Hematopoietic multipotent progenitor cell treated with erythropoietin and hydrocortisone succinate and interleukin-3 and kit ligand, for 4 days (in vitro differentiated cells): ENCODE measurements at regions not wholly inside any gene's neighbourhood (a gene's known extent, or its start where the extent isn't known, plus 50 kb on each side); places are given as distances from the start of the nearest gene placed in this dataset.

Experiments
- DNase-seq: peaks from one replicate; pipeline ENCODE4 v3.0.0-alpha.2; 2015

DNA sequence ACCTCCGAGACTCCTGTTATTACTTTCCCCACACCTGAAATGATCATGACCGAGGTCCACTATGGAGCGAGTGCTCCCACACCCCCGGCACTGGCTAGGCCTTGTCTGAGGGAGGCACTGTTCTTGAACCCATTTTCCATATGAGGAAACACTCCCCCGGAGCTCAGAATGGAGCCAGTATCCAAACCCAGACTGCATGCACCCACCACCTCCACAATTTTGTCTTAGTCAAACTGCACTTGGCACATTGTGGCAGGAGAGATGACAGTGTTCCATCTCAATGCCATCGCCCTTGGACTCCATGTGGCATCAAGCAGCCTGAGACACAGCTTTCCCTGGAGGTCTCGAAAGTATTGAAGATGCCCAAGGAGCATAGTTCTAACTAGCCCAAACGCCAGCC lies 154.1 kb downstream of the NUP210 start:
- DNase-seq = no peak

- no peak for DNase-seq
These were observed 154.6 kb downstream of the NUP210 start for GRCh38 chr3:13265507-13265906.

DNA sequence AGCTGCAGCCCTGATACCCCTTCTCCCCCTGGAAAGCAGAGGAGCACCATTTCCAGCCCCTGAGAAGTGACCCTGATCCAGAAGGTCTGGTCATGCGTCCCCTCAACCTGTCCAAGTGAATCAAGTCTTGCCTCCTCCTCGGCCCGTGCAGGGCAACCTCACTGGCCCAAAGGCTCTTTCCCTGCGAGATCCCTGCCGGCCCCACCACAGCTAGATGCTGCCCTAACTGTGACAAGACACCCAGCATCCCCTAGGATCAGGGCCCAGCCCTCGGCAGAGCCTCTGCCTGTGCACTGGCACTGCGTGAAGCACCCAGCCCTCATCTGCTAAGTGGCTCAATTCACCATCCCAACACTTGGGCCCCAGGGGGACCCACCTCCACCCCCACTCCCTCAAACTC lies 155.1 kb downstream of the NUP210 start:
- DNase-seq = no peak

DNA sequence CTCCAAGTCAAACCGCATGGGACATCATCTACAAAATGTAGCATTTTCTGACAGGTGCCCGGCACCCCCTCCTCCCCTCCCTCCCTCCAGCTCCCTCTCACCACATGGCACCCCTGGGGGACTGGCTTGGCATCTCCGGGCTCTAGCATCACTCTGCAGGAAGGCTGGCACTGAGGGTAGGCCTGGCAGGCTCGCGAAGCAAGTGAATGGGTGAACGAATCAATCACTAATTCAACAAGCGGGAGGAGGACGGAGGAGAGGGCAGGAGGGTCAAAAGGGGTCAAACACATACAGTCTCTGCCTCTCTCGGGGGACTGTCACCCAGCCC lies 155.7 kb downstream of the NUP210 start:
- DNase-seq = no peak

DNA sequence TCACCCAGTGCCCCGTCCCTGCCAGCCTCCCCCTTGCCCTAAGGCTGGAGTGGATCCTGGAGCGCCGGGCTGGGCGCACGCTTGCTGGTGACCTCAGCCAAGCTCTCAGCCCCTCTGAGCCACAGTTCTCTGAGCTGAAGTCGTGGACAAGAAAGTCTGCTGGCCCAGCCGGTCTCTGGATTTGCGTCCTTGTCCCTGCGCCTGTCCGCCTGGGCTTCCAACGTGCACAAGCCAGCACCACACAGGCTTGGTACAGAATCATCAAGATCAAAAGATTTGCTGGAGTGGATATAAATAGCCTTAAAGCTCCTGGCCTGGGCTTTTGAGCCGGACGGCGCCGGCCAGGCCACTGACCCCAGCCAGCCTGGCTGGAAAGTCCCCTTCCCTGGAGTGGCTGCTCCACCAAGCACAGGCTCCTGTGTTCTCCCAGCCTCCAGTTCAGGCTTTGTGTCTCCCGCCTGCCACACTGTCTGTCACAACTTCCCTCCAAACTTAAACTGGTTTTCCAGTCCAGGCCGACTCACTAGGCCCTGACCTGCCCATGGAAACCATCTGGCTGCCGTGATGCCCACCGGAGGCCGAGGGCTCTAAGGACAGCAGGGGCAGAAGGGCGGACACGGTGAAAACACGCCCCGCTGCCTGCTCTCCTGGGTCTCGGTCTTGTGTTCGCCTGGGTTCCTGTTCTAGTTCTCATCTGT lies 156.2 kb downstream of the NUP210 start:
- DNase-seq = no peak

DNA sequence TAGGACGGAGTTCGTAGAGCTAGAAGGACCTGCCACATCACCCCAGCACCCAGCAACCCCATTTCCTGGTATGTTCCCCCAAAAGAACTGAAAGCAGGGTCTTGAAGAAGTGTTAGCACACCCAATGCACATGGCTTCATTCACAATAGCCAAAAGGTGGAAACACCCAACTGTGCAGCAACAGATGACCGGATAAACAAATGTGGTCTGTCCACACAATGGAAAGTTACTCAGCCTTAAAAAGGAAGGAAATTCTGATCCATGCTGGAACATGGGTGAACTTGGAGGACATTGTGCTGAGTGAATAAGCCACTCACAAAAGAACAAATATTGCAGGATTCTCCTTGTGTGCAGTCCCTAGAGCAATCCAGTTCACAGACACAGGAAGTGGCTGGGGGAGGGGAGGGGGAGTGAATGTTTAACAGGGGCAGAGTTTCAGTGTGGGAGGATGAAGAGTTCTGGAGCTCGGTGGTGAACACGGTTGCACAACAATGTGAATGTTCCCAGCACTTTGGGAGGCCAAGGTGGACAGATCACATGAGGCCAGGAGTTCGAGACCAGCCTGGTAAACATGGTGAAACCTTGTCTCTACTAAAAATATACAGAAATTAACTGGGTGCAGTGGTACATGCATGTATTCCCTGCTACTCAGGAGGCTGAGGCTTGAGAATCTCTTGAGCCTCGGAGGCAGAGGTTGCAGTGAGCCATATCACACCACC lies 157.5 kb downstream of the NUP210 start:
- DNase-seq = no peak

DNA sequence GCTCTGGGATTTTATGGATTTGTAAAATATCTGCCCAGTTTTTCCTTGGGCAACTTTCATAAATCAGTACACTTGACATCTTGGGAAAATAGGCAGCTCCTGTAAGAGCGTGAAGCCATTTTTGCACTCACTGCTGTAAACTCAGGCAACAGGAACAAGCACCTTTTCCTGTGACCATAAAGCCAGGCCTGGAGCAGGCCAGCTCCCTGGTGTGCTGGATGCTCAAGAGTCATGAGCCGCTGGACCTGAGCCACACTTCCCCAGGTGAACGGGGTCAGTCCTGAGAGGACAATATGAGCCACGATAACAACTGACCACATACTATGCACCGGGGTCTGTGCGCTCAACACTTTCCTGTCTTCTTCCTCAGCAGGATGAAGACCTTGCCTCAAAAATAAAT lies 158.2 kb downstream of the NUP210 start:
- no peak for DNase-seq

GRCh38 chr3:13261104-13261830 lies 158.9 kb downstream of the NUP210 start:
- DNase-seq = no peak

DNA sequence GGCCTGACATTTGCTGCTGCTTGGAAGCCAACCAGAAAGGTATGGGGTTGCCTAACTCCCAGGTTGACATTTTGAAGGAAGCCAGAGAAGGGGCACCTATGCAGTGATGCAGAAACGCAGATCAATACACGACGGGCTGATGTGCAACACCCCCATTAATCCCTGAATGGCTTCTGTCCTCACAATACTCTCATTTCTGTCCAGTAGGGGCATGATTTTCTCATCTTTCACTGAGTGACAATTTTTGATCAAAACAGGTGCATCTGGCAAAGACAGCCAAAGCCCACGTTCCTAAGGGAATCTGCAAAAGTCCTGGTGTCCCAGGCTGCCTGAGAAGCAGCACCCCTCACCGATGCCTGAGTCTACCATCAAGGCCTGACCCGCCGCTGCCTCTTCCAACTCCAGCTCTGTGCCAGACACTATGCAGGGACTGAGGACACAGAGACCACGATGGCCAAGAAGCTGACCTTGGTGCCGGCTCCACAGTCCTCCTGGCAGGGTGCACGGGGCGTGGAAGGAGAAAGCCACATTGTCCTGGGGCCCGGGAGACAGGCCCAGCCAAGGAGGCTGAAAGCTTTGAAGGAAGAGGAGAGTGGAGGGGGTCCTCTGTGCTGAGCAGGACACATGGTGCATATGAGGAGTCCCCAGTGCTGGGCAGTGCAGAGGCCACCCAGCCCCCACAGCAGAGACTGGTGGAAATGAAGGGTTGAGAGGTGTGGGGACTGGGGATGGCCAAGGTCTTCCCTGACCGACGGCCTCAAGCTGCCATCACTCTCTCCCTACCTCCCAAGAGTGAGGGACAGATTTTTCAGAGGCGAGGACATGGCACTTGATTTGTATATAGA lies 159.6 kb downstream of the NUP210 start:
- DNase-seq = no peak

DNA sequence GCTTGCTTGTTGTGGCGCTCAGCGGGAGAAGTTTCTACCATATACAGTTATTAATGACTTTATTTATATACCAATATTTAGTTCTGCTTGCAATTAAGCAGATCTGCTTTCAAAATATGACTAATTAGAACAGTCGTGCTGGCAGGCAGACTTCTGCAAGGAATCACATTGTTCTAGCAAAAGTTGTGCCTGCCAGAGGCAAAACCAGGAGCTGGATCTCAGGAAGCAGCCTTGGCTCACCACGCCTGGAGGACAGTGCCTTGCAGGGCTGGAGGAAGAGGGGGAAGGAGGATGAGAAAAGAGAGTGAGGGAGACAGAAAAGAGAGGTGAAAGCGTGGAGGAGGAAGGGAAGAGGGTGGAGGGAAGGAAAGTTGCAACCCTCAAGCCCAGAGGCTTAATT lies 160.3 kb downstream of the NUP210 start:
- no peak for DNase-seq

- no peak for DNase-seq
These were observed 161.1 kb downstream of the NUP210 start for GRCh38 chr3:13258986-13259514.

- no peak for DNase-seq
These were observed 161.8 kb downstream of the NUP210 start for GRCh38 chr3:13258280-13258679.

GRCh38 chr3:13257666-13258065 lies 162.5 kb downstream of the NUP210 start:
- no peak for DNase-seq

GRCh38 chr3:13256845-13257244 lies 163.3 kb downstream of the NUP210 start:
- DNase-seq = no peak

GRCh38 chr3:13254028-13254951 lies 165.8 kb downstream of the NUP210 start:
- no peak for DNase-seq

DNA sequence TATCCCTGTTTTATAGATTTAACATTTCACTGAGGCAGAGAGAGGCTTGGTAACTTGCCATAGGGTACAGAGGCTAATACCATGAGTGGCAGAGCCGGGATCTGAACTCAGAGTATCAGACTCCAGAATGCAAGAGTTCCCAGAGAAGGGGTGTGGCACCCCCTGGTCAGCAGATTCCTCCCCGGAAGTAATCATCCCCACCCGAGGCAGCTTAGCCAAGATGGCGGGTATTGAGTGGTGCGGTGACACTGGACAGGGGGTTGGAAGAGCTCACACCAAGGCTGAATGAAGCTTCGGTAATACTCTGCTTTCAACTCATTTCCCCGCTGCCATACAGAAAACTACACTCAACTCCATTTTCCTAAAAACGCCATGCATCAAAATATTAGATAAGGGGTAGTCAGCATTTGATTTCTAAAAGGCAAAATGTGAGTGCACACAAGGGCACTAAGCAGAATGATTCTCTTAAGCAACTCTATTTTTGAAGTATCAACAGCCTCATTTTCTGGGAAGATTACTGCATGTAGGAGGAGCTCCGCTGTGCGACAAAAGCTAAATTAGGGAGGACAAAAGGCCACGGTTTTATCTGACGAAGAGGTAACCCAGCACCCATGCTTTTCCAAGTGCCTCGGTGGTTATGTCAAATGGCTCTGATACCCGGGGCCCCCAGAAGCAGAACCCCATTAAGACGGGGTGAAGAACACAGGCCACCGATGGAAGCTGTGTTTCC lies 166.7 kb downstream of the NUP210 start:
- DNase-seq = no peak

- DNase-seq = no peak
These were observed 167.9 kb downstream of the NUP210 start for GRCh38 chr3:13252207-13252606.

DNA sequence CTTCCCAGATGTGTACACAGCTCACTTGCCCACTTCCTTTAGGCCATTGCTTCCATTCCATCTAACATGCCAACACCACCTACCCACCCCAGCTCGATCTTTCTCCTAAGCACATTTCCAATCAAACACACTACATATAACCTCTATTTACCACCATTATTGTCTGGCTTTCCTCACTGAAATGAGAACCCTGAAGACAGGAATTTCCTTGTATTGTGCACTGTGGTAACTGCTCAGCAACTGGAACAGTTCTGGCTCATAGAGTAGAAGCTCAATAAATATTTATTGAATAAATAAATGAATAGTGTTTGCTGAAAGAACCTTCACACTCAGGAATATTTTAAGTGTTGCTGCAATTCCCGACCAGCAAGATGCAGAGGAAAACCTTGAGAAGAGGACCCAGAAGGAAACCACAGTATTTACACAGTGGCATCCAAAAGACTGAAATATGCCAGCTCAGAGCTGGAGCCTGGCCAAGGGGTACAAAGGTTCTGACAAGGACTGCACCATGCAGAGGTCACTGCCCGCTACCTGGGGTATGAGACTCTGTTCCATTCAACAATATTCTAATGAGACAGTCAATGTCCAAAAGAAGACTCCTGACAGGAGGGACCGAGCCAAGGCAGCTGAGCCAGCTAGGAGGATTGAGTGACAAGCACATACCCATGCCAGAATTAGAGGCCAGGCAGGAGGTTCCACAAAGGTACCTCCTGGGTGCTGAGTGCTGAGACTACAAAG lies 168.8 kb downstream of the NUP210 start:
- no peak for DNase-seq

- no peak for DNase-seq
These were observed 170.3 kb downstream of the NUP210 start for GRCh38 chr3:13249664-13250390.

- DNase-seq = no peak
These were observed 171.5 kb downstream of the NUP210 start for GRCh38 chr3:13248640-13249039.
